ENCODE measurements at regions not wholly inside any gene's neighbourhood (a gene's known extent, or its start where the extent isn't known, plus 50 kb on each side); places are given as distances from the start of the nearest gene placed in this dataset.

DNA sequence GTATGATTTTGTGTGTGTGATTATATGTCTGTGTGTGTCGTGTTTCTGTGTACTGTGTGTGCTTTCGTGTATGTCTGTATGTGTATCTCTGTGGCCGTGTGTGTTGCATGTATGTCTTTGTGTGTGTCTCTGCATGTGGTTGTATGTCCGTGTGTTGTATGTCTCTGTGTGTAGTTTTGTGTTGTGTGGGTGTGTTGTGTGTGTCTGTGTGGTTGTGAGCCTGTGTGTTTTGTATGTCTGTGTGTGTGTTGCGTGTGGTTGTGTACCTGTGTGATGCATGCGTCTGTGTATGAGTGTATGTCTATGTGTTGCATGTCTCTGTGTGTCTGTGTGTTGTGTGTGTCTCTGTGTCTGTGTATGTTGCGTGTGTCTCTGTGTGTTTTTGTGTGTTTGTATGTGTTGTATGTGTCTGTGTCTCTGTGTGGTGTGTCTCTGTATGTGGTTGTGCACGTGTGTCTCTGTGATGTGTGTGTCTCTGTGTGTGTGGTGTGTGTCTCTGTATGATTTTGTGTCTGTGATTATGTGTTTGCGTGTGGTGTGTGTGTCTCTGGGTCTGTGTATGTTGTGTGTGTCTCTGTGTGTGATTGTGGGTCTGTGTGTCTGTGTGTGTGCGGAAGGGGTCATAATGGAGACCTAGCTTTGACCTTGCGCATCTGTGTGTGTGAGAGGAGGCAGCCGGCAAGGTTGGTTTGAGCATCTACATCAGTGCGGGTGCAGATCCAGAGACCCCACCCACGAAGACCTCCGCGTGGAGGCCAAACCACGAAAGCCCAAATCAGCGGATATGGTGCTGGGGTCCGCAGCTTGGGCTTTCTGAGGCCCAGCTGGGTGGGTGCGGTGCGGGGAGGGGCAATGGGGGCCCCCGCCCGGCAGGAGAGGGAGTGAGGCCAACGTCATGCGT is 212.6 kb upstream of the GSE1 start:
- TF ChIP-seq POLR2A (IDR thresholded peaks at IDR 0.05): no peak
- TF ChIP-seq CTCF (IDR thresholded peaks at IDR 0.05): no peak
